HepG2 (cell line): ENCODE measurements at regions not wholly inside any gene's neighbourhood (a gene's known extent, or its start where the extent isn't known, plus 50 kb on each side); places are given as distances from the start of the nearest gene placed in this dataset.

ENCODE experiments used
- ATAC-seq: fragments of 200-7000 bp; cut with Tn5 transposase; 3 replicates; pipeline ENCODE4 v1.9.1; 2020; ENCODE audit warnings: mild to moderate bottlenecking, moderate library complexity
- BruUV-seq: library from RNA; stranded (reverse); fragments of 400-500 nt; replicated peaks from 2 replicates; lab custom pipeline; 2021; lab: Mats Ljungman, UMichigan
- CTCF ChIA-PET: fragments of 300-600 bp; formaldehyde crosslinking; extraction: SDS; loops from one replicate; lab custom pipeline; 2021; ENCODE audit warnings: low total read pairs, inconsistent platforms, low intra/inter-chr PET ratio; lab: Yijun Ruan, JAX
- POLR2A ChIA-PET: fragments of 350-600 bp; sonication (Branson Sonifier 250); formaldehyde crosslinking; loops from one replicate; lab custom pipeline; 2020; ENCODE audit warnings: antibody characterized with exemption, inconsistent platforms; lab: Yijun Ruan, JAX
- DNase-seq: peaks from one replicate; pipeline ENCODE4 v3.0.0-alpha.2; 2015; ENCODE audit warnings: low spot score
- FAIRE-seq: peaks from 3 replicates; lab custom pipeline; 2011; peaks lifted over from hg19 to GRCh38; lab: Jason Lieb, UNC
- H2AFZ ChIP-seq: one replicate; pipeline ENCODE4 v1.6.1; 2011; ENCODE audit warnings: low read length, inconsistent platforms
- H3K27ac ChIP-seq: fragments of 300-600 bp; 3 replicates; pipeline ENCODE4 v1.8.0; 2011; ENCODE audit warnings: mixed run types, mild to moderate bottlenecking, mixed read lengths, low read length, inconsistent platforms; ENCODE audit not compliant: insufficient read depth; ENCODE audit errors: extremely low read length
- H3K27me3 ChIP-seq, 2 experiments: fragments of 200-600 bp in 1 of 2; 2 replicates in 1 of 2; 3 replicates in 1 of 2; pipeline versions ENCODE4 v1.6.0 to v1.8.0; 2011; ENCODE audit warnings: low read length in 2 of 2, mild to moderate bottlenecking in 2 of 2, moderate library complexity in 2 of 2, inconsistent platforms in 1 of 2; ENCODE audit not compliant: insufficient read depth in 2 of 2, control insufficient read depth in 1 of 2
- H3K36me3 ChIP-seq, 2 experiments: fragments of 200-600 bp in 1 of 2; replicated peaks in 1 of 2; 2 replicates in 1 of 2; 3 replicates in 1 of 2; pipeline versions ENCODE4 v1.5.1 to v1.8.0; 2011; ENCODE audit warnings: low read length in 2 of 2, inconsistent platforms in 1 of 2; ENCODE audit not compliant: insufficient read depth in 2 of 2, control insufficient read depth in 1 of 2
- H3K4me1 ChIP-seq: 2 replicates; pipeline ENCODE4 v1.5.1; 2012; ENCODE audit warnings: low read length, inconsistent platforms; ENCODE audit not compliant: insufficient read depth
- H3K4me2 ChIP-seq: 2 replicates; pipeline ENCODE4 v1.6.0; 2011; ENCODE audit warnings: low read depth, low read length, inconsistent platforms
- H3K4me3 ChIP-seq, 3 experiments: fragments of 200-600 bp in 1 of 3; sonication (generic), shearing (Covaris generic) in 1 of 3; replicated peaks in 1 of 3; 2 replicates each; pipeline ENCODE4 v1.5.1; 2011 to 2016; ENCODE audit warnings: low read length in 3 of 3, inconsistent platforms in 2 of 3, low read depth in 2 of 3, mild to moderate bottlenecking in 2 of 3, control low read depth in 1 of 3, mixed read lengths in 1 of 3; ENCODE audit not compliant: insufficient read depth in 1 of 3
- H3K79me2 ChIP-seq: one replicate; pipeline ENCODE4 v1.6.1; 2011; ENCODE audit warnings: low read length, inconsistent platforms; ENCODE audit not compliant: insufficient read depth
- H3K9ac ChIP-seq: 2 replicates; pipeline ENCODE4 v1.6.0; 2011; ENCODE audit warnings: mild to moderate bottlenecking, low read depth, low read length, inconsistent platforms; ENCODE audit not compliant: insufficient read depth
- H3K9me3 ChIP-seq: 2 replicates; pipeline ENCODE4 v1.5.1; 2012; ENCODE audit warnings: mild to moderate bottlenecking, low read length
- H4K20me1 ChIP-seq: 2 replicates; pipeline ENCODE4 v1.6.0; 2011; ENCODE audit warnings: inconsistent platforms, mild to moderate bottlenecking, low read length, moderate library complexity; ENCODE audit not compliant: insufficient read depth
- CEBPB ChIP-seq: IDR thresholded peaks from 2 replicates; pipeline ENCODE4 v1.6.1; 2011; ENCODE audit warnings: low read depth, low read length, improper control_type of control experiment, borderline replicate concordance
- HBP1 ChIP-seq: IDR thresholded peaks from 2 replicates; pipeline ENCODE4 v1.6.1; 2016; ENCODE audit warnings: low read depth, control low read depth
- MAFF ChIP-seq: IDR thresholded peaks from 2 replicates; pipeline ENCODE4 v1.6.1; 2011; ENCODE audit warnings: low read depth, low read length, improper control_type of control experiment
- MAFK ChIP-seq, 2 experiments: IDR thresholded peaks in 1 of 2; conservative IDR thresholded peaks in 1 of 2; 2 replicates each; pipeline ENCODE4 v1.6.1; 2011; ENCODE audit warnings: improper control_type of control experiment in 2 of 2, low read length in 2 of 2
- NFE2L2 ChIP-seq: fragments of 150-350 bp; IDR thresholded peaks from 2 replicates; pipeline ENCODE4 v1.6.1; 2014; ENCODE audit warnings: low read length
- PHB2 ChIP-seq: fragments of 450-650 bp; IDR thresholded peaks from 2 replicates; pipeline ENCODE4 v1.6.1; 2018; ENCODE audit not compliant: partially characterized antibody
- RFX5 ChIP-seq: IDR thresholded peaks from 2 replicates; pipeline ENCODE4 v1.6.1; 2011; ENCODE audit warnings: low read depth, low read length, improper control_type of control experiment
- SALL1 ChIP-seq: sonication (generic); formaldehyde crosslinking; IDR thresholded peaks from 2 replicates; pipeline ENCODE4 v1.8.0; 2022; ENCODE audit warnings: mild to moderate bottlenecking, missing genetic modification reagents
- THRA ChIP-seq: sonication (generic); formaldehyde crosslinking; IDR thresholded peaks from 2 replicates; pipeline ENCODE4 v1.4.0; 2020; ENCODE audit warnings: missing genetic modification reagents, borderline replicate concordance
- ZNF24 ChIP-seq: fragments of 450-650 bp; IDR thresholded peaks from 2 replicates; pipeline ENCODE4 v1.6.1; 2017; ENCODE audit warnings: antibody characterized with exemption, mild to moderate bottlenecking
- ZNF468 ChIP-seq: sonication (generic); formaldehyde crosslinking; IDR thresholded peaks from 2 replicates; pipeline ENCODE4 v1.8.0; 2022; ENCODE audit warnings: mild to moderate bottlenecking, moderate library complexity, missing genetic modification reagents
- WGBS: methylation state at CpG from one replicate; pipeline ENCODE4 v1.1.6; 2017; ENCODE audit warnings: low lambda C conversion rate; 5-methylcytosine and 5-hydroxymethylcytosine counted together
- in situ Hi-C: cut with HindIII; loops from 2 replicates; pipeline ENCODE4 v1.10.0; 2017; ENCODE audit warnings: low pct_unique_long_range_greater_than_20kb; ENCODE audit not compliant: extremely low pct_ligation_motif_present
- intact Hi-C: fragments of 100-400 bp; cut with micrococcal nuclease; formaldehyde crosslinking; loops from one replicate; pipeline ENCODE4 v1.10.0; 2022; ENCODE audit not compliant: unreplicated experiment

DNA sequence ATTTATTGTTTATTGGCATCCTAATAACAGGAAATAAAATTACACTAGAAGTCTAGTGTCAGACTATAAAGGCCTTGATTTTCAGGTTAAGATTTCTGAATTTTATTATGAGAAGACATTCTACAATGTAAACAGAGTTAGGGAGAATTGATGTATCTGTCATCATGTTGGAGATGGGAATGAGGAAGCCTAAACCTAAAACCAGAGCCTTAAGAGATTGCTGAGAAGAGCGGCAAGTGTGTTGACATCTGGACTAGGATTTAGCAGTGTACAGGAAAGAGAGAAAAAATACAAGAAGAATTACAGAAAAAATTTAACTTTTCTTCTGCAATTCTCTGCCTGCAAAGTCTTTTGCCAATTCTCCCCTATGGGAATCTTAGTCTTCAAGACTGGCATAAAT is 525.5 kb downstream of the NR2F1-AS1 start:
- BruUV-seq, result no TSS peak
- no peak for ATAC-seq

GRCh38 chr5:93054424-93055163 is 526.4 kb downstream of the NR2F1-AS1 start:
- POLR2A ChIA-PET, result interaction anchor here (1.5 kb wide), 1 partner anchor 109 kb away, joined by 7 read pairs; no protein-coding TSS in a partner anchor
- DNase-seq (no peak), FAIRE-seq (no peak), ATAC-seq (no peak)
- in situ Hi-C loops, result no loop called here
- WGBS, result 59% methylated on average over 2 of the region's 2 CpGs
- H3K4me3 ChIP-seq, result no peak overlapping the region
- no peak overlapping the region for H3K9ac ChIP-seq
- no peaks in the 10 kb centered on the region for H3K79me2 ChIP-seq
- no peaks in the 10 kb centered on the region for H3K36me3 ChIP-seq
- intact Hi-C loops, result no loop called here
- no peak overlapping the region for H2AFZ ChIP-seq
- TF ChIP-seq CEBPB (peak; percentile 35; the same call in 1 of the 2 replicates), RFX5 (no peak), PHB2 (no peak), THRA (no peak), ZNF24 (no peak), MAFF (peak; percentile 63), ZNF468 (CRISPR knock-in tag) (no peak), MAFK (conservative IDR thresholded peaks at IDR 0.05 in 1 of 2, IDR thresholded peaks at IDR 0.05 in 1 of 2; ENCODE audit: low read length in 2 of 2) (peak; percentile 77 to 86), HBP1 (CRISPR knock-in tag) (no peak), NFE2L2 (peak; percentile 83)
- H3K27me3 ChIP-seq, result no peaks in the 10 kb centered on the region
- H3K4me2 ChIP-seq, result no peak overlapping the region
- H3K9me3 ChIP-seq, result no peaks in the 10 kb centered on the region
- no TSS peak for BruUV-seq
- CTCF ChIA-PET, result no interaction called here
- no peaks in the 10 kb centered on the region for H4K20me1 ChIP-seq
- no peak overlapping the region for H3K27ac ChIP-seq
- peaks cover 36% of the 10 kb centered on the region for H3K4me1 ChIP-seq

More for the DNA sequence above, 525.5 kb downstream of the NR2F1-AS1 start:
- POLR2A ChIA-PET, result no interaction called here
- Histone ChIP-seq H2AFZ (no peak overlapping the region), H4K20me1 (no peaks in the 10 kb centered on the region), H3K36me3 (no peaks in the 10 kb centered on the region), H3K4me2 (no peak overlapping the region), H3K27me3 (no peaks in the 10 kb centered on the region), H3K9me3 (no peaks in the 10 kb centered on the region), H3K27ac (no peak overlapping the region), H3K79me2 (no peaks in the 10 kb centered on the region), H3K4me3 (no peak overlapping the region), H3K4me1 (peaks cover 36% of the 10 kb centered on the region)
- FAIRE-seq (no peak), DNase-seq (no peak)
- WGBS, result 93% methylated on average over 1 of the region's 1 CpG
- CTCF ChIA-PET, result no interaction called here
- in situ Hi-C loops (no loop called here), intact Hi-C loops (no loop called here)
- TF ChIP-seq SALL1, result no peak
- TF ChIP-seq, all 625 proteins: peak for 0
- H3K9ac ChIP-seq, result no peak overlapping the region
